Superior temporal gyrus (tissue), 1 donor: ENCODE measurements at regions not wholly inside any gene's neighbourhood (a gene's known extent, or its start where the extent isn't known, plus 50 kb on each side); places are given as distances from the start of the nearest gene placed in this dataset.
"Not testable (repeated sequence)": the region's sequence is repeated elsewhere in the genome, so short reads cannot be mapped to it uniquely, and the experiment has no call there.

ENCODE experiments used
- DNase-seq: peaks from one replicate; pipeline ENCODE4 v3.0.0-alpha.2; 2016; ENCODE audit errors: extremely low spot score

DNA sequence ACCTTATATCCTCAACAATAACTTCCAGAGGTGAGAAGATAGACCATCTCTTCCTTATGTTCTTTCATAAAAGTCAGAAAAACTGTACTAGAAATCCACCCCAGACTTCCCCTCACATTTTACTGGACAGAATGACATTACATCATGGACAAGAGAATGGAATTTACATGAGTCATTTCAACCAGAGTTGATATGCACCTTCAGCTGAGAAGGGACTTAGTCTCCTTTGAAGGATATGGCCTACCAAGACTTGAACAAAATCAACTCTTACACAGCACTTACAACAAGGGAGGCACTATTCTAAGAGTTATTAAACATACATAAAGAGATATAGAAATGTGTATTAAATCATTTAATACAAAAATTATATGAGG, 380.0 kb upstream of the DPH6 start:
- no peak for DNase-seq

DNA sequence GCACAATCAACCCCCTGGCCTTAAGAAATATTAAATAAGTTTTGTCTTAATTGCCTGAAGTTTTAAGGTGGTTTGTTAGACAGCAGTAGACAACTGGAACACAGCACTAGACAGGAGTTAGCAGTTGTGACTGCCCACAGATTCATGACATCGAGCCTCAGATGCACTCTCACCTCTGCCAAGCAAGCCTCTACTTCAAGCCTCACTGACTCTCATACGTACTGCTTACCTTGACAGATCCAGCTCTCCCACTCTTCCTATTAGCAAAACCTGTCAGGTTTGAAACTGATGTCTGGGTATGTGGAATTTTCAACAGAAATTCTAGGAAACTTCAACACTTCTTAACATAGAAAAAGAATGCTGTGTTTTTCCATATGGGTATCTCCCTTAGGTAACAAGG, 382.9 kb upstream of the DPH6 start:
- DNase-seq = no peak

GRCh38 chr15:35929740-35930444, 383.9 kb upstream of the DPH6 start:
- no peak for DNase-seq

- DNase-seq = no peak
These were observed 385.9 kb upstream of the DPH6 start for GRCh38 chr15:35931799-35932341.

DNA sequence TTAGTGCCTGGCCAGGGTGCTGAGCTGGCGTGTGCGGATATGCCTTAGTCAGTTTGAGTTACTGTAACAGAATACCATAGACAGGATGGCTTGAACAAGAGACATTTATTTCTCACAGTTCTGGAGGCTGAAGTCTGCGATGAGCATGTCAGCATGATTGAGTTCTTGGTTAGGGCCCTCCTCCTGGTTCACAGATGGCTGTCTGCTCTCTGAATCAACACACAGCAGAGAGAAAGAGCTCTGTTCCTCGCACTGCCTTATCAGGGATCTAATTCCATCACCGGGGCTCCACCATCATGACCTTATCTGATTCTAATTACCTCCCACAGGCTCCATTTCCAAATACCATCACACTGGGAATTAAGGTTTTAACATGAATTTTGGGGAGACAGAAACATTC, 386.6 kb upstream of the DPH6 start:
- no peak for DNase-seq

- DNase-seq = no peak
These were observed 387.6 kb upstream of the DPH6 start for GRCh38 chr15:35933531-35933930.

GRCh38 chr15:35934383-35935049, 388.6 kb upstream of the DPH6 start:
- no peak for DNase-seq

GRCh38 chr15:35936284-35936683, 390.3 kb upstream of the DPH6 start:
- no peak for DNase-seq

DNA sequence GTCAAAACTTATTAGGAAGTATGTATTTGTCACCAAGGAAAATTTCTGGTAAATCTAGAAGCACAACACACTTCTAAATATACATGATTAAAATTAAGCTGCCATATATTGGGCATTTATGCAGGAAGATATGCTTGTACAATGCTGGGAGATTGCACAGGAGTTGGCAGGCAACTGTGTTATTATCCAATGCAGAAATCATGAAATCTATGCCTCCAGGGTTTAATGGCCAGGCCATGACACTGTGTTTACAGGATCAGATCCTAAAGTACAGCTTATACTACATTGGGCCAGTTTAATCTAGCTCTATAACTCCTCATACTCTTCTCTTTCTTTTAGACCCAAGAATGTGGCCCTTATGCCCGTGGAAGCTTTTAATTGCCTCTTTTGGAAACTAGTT, 391.4 kb upstream of the DPH6 start:
- DNase-seq = no peak

DNA sequence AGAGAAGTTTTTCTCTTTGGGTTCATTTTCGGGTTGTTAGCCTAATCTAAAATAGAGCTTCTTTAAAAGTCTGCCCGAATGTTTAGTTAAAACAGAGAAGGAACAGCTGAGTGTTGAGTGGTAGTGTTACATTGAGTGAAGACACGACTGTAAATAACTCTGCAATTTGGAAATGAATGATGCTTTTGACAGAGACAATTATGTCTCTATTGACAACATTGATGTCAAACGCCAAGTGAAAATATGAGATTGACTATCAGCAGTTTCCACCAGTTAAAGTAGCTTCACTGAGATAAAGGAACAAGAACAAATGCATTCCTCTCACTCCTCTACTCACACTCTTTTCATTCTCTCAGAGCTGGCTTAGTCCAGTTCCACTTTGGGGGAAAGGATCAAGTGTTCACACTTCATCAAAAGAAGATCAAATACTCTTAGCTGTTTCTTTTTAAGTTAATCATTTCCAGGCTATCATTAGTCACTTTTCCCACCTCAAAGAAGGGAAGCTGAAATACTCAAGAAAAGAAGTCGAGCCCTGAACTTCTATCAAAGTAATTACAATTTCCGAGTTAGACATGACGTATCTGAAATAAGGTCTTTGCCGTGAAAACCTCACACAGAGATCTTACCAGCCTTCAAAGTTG, 399.1 kb upstream of the DPH6 start:
- no peak for DNase-seq

- DNase-seq = no peak
These were observed 407.5 kb upstream of the DPH6 start for GRCh38 chr15:35953424-35953823.

DNA sequence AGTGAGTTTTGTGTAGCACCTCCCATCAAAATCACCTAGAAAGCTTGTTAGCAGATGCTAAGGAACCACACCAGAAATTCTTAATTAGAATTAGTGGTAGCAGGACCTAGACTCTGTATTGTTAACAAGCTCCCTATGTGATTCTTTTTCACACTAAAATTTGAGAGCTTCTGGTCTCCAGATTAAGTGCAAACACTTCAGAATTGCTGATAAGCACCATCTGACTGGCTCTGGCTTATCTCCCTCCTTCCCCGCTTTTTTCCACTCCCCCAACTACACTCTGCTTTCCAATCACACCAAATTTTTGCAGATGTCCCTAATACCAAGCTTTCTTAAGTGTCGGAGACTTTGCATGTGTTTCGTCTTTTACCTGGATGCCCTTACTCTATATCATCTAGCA, 410.1 kb upstream of the DPH6 start:
- DNase-seq = no peak

- no peak for DNase-seq
These were observed 412.1 kb upstream of the DPH6 start for GRCh38 chr15:35958021-35958420.

- DNase-seq = no peak
These were observed 413.0 kb upstream of the DPH6 start for GRCh38 chr15:35958975-35959374.

- no peak for DNase-seq
These were observed 417.4 kb upstream of the DPH6 start for GRCh38 chr15:35963326-35963725.

DNA sequence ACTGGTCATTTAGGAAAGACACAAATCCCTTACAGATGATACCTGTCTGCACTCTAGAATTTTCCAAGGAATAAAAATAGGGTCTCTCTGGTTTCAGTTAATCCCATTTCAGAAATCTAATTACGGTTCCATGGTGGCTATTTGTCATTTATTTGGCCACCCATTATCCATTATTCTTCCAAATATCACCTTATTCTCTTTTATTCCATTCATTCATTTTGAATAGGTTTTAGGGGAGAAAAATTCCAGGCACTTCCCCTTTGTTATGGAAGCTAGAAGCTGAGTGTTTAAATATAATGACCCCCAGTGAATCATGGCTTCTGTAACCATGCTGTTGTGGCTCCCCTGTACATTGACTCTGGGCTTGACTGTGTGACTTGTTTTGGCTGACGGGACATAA, 420.8 kb upstream of the DPH6 start:
- no peak for DNase-seq

- not testable (repeated sequence) for DNase-seq
These were observed 422.0 kb upstream of the DPH6 start for GRCh38 chr15:35967968-35968367.

GRCh38 chr15:35973029-35973428, 427.1 kb upstream of the DPH6 start:
- no peak for DNase-seq

GRCh38 chr15:35974052-35974451, 428.1 kb upstream of the DPH6 start:
- DNase-seq = no peak

GRCh38 chr15:35975941-35976340, 430.0 kb upstream of the DPH6 start:
- DNase-seq = no peak

GRCh38 chr15:35979608-35980007, 433.6 kb upstream of the DPH6 start:
- DNase-seq = no peak

- no peak for DNase-seq
These were observed 434.8 kb upstream of the DPH6 start for GRCh38 chr15:35980719-35981118.

GRCh38 chr15:35986191-35986721, 440.3 kb upstream of the DPH6 start:
- DNase-seq = no peak
